BLaER1 (cell line): ENCODE measurements at regions not wholly inside any gene's neighbourhood (a gene's known extent, or its start where the extent isn't known, plus 50 kb on each side); places are given as distances from the start of the nearest gene placed in this dataset.
"Not testable (repeated sequence)": the region's sequence is repeated elsewhere in the genome, so short reads cannot be mapped to it uniquely, and the experiment has no call there.

Experiments used
- H3K27ac ChIP-seq: shearing (Covaris generic); formaldehyde crosslinking; 2 replicates; pipeline ENCODE4 v1.8.1; 2022
- H3K27me3 ChIP-seq: shearing (Covaris generic); formaldehyde crosslinking; 2 replicates; pipeline ENCODE4 v1.8.1; 2022
- H3K36me3 ChIP-seq: shearing (Covaris generic); formaldehyde crosslinking; 2 replicates; pipeline ENCODE4 v1.8.1; 2022
- H3K4me1 ChIP-seq: shearing (Covaris generic); formaldehyde crosslinking; 2 replicates; pipeline ENCODE4 v1.8.1; 2022
- H3K4me2 ChIP-seq: shearing (Covaris generic); formaldehyde crosslinking; 2 replicates; pipeline ENCODE4 v1.8.1; 2022
- H3K4me3 ChIP-seq: shearing (Covaris generic); formaldehyde crosslinking; 2 replicates; pipeline ENCODE4 v1.8.1; 2022
- H3K9ac ChIP-seq: shearing (Covaris generic); formaldehyde crosslinking; 2 replicates; pipeline ENCODE4 v1.8.1; 2022
- H3K9me3 ChIP-seq: shearing (Covaris generic); formaldehyde crosslinking; 2 replicates; pipeline ENCODE4 v1.8.1; 2022
- H4K20me1 ChIP-seq: shearing (Covaris generic); formaldehyde crosslinking; 2 replicates; pipeline ENCODE4 v1.8.1; 2022
- Cebpa-rat ChIP-seq: shearing (Covaris generic); IDR thresholded peaks from 2 replicates; pipeline ENCODE4 v1.8.1; 2022

DNA sequence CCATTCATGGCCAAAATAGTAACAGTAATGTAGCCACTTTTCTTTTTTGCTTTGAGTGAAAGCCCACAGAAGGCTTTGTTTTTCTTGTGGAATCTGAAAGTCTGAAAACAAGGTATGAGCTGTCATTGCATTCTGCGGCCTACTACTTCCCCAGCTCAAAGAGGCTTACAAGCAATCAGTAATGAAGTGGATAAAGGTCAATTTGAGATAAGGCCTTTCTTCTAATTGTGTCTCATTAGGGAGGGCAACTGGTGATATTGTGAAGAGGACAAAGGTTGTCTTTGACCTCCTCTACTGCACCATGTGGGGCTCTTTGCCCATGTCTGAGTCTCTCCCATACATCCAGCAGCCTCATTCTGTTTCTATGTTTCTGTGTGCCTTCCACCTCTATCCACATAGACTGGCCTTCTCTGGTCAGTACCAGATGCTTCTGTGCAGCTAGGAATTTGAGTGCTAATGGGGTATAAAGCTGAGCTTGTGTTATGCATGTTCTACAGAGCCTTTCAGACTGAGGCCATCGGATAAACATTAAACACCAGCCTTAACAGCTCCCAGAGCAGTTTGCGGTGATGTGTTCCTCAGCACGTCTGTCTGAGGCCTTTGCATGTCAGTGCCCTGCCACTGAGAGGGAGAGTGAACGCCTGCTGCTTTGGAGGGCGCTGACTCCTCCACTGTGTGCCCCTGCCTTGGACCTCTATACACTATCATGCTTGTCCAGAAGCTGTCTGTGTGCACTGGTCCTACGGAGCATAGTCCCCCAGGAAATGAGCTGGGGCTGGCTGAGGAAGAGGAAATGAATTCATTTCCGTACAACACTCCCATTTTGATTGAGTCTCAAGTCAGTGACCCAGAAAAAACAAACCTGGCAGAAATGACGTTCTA lies 80.2 kb downstream of the SH2D1A start:
- Histone ChIP-seq H3K9me3 (peaks cover 8% of the 10 kb centered on the region; the same call in 1 of the 2 replicates), H3K4me3 (0 out of 2 replicates have a peak overlapping the region, but pooled peaks have one; percentile 13)

DNA sequence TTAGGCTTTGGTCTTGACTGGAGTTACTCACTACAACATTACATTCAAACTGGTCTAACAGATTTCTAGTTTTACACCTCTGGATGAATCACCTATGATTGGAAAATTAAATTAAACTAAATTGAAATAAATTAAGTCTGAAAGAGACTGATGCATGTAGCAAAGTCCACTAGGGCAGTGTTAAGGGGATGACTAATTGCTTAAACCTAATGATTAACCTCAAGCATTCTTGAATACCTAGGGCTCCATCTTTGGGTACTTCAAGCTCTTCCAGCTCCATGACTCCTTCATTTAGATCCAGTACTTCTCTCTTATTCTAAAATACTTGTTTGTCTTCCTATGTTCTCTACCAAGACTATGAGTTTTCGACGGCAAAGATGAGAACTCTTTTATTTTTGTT lies 86.8 kb downstream of the SH2D1A start:
- Histone ChIP-seq H3K27me3 (peaks cover 92% of the 10 kb centered on the region), H3K27ac (no peak overlapping the region), H3K4me1 (no peaks in the 10 kb centered on the region), H3K4me3 (no peak overlapping the region), H3K4me2 (no peak overlapping the region), H3K36me3 (no peaks in the 10 kb centered on the region), H4K20me1 (no peaks in the 10 kb centered on the region), H3K9me3 (no peaks in the 10 kb centered on the region), H3K9ac (no peak overlapping the region)
- TF ChIP-seq Cebpa-rat: no peak

More for the DNA sequence above, 80.2 kb downstream of the SH2D1A start:
- TF ChIP-seq Cebpa-rat: no peak
- H3K36me3 ChIP-seq: no peaks in the 10 kb centered on the region
- H3K4me1 ChIP-seq: peaks cover 13% of the 10 kb centered on the region
- H3K27me3 ChIP-seq: peaks cover 93% of the 10 kb centered on the region
- H4K20me1 ChIP-seq: no peaks in the 10 kb centered on the region
- peak overlapping the region; percentile 47 for H3K4me2 ChIP-seq
- H3K9ac ChIP-seq: no peak overlapping the region
- H3K27ac ChIP-seq: peak overlapping the region; percentile 19

DNA sequence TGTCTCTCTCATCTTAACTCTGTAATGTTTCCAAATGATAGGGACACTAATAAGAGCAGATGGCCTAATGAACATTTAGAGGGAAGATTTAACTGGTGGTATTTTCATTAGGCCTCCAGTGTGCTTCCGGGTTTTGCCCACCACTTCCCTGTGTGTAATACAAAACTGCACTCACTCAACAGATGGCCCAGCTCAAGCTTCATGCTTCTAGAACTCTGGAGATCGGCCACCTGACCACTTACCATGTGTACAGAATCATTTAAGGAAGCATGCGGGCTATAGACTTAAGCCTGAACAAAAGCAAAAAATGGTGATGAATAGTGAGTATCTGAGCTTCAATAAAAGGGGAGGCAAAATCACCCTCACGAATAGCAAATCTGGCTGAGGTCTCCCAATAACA lies 89.3 kb downstream of the SH2D1A start:
- Histone ChIP-seq H3K9ac (no peak overlapping the region), H3K27ac (no peak overlapping the region), H3K4me2 (no peak overlapping the region), H3K4me3 (no peak overlapping the region), H4K20me1 (no peaks in the 10 kb centered on the region), H3K9me3 (no peaks in the 10 kb centered on the region), H3K36me3 (no peaks in the 10 kb centered on the region), H3K27me3 (peaks cover 84% of the 10 kb centered on the region), H3K4me1 (no peaks in the 10 kb centered on the region)
- TF ChIP-seq Cebpa-rat: no peak

DNA sequence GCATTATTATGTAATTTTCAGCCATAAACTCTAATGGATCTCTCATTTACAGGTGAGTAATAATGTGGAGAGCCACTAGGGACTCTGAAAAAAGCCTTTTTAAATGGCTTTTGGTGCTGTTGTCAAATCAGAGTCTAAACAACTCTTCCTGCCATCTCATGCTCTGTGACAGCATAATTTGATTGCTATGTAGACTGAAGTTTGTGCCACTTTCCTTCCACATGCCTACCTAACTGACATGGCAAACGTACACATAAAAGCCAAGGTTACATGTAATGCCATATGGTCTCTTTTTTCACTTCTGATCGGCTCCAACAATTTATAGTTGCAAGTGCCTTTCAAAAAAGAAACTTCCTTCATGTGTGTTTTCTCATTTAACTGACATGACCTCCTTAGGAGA lies 94.3 kb downstream of the SH2D1A start:
- H3K27me3 ChIP-seq: peaks cover 89% of the 10 kb centered on the region
- H3K4me2 ChIP-seq: no peak overlapping the region
- H3K4me1 ChIP-seq: no peaks in the 10 kb centered on the region
- H4K20me1 ChIP-seq: no peaks in the 10 kb centered on the region
- no peak for TF ChIP-seq Cebpa-rat
- no peaks in the 10 kb centered on the region for H3K36me3 ChIP-seq
- no peak overlapping the region for H3K9ac ChIP-seq
- no peak overlapping the region for H3K27ac ChIP-seq
- H3K9me3 ChIP-seq: no peaks in the 10 kb centered on the region
- H3K4me3 ChIP-seq: no peak overlapping the region

DNA sequence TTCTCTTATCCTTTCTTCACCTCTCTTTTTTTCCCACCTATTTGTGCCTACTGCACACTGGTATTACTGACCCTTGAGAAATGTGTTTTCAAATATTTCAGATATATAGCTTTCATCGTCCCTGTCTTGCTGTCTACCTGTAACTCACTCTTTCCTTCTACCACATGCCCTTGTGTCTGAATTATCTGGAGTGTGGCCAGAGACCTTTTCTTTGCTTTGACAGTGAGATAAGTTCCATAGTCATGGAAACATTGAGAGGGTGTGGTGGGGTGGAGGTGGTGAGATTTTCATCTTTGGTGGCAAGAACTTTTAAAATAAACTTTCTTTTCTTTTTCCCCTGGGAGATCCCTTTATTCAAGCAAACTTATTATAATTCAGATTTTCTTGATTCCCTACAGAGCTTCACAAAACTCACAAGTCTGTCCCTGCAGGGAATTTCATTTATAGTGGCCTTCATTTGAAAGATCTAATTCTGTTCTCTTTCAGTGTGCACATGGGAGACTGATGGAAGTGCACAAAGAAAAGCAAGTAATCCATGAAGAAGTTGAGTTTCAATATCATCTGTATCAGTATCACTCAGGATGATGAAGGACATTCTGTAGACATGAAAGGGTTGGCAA lies 95.7 kb downstream of the SH2D1A start:
- Histone ChIP-seq H3K36me3 (no peaks in the 10 kb centered on the region), H3K4me3 (no peak overlapping the region), H3K27ac (no peak overlapping the region), H3K27me3 (peaks cover 89% of the 10 kb centered on the region), H3K9me3 (no peaks in the 10 kb centered on the region), H4K20me1 (no peaks in the 10 kb centered on the region), H3K4me1 (no peaks in the 10 kb centered on the region), H3K4me2 (no peak overlapping the region), H3K9ac (no peak overlapping the region)
- TF ChIP-seq Cebpa-rat: no peak

DNA sequence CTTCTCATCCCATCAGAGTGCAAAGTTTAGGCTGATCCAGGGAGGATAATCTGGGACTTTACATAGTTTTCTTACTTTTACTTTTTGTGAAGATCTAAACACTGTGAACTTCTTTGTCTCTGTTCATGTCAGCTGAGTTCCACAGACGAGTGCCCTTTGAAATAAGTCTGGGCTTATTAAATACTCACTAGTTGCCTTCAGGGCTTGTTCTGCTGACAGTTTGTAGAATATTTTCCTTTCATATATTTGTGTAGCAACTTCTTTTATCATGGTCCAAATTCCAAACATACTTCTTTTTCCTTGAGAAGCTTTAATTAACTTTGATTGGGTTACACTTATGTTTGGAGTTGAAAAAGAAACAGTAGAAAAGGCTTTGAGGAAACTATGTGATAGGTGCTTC lies 109.6 kb downstream of the SH2D1A start:
- H3K27ac ChIP-seq: no peak overlapping the region
- H3K4me2 ChIP-seq: no peak overlapping the region
- H3K9ac ChIP-seq: no peak overlapping the region
- no peaks in the 10 kb centered on the region for H3K9me3 ChIP-seq
- H3K4me3 ChIP-seq: no peak overlapping the region
- no peaks in the 10 kb centered on the region for H4K20me1 ChIP-seq
- peaks cover 80% of the 10 kb centered on the region for H3K27me3 ChIP-seq
- H3K36me3 ChIP-seq: no peaks in the 10 kb centered on the region
- H3K4me1 ChIP-seq: no peaks in the 10 kb centered on the region
- no peak for TF ChIP-seq Cebpa-rat

DNA sequence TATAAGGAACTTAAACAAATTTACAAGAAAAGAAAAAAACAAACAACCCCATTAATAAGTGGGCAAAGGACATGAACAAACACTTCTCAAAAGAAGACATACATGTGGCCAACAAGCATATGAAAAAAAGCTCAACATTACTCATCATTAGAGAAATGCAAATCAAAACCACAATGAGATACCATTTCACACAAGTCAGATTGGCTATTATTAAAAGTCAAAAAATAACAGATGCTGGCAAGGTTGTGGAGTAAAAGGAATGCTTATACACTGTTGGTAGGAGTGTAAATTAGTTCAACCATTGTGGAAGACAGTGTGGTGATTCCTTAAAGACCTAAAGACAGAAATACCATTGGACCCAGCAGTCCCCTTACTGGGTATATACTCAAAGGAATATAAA lies 113.5 kb downstream of the SH2D1A start:
- peaks cover 94% of the 10 kb centered on the region for H3K27me3 ChIP-seq
- not testable (repeated sequence) for H3K4me1 ChIP-seq, H3K4me2 ChIP-seq, H3K9me3 ChIP-seq, H3K9ac ChIP-seq, H3K36me3 ChIP-seq, H4K20me1 ChIP-seq, H3K27ac ChIP-seq, H3K4me3 ChIP-seq

DNA sequence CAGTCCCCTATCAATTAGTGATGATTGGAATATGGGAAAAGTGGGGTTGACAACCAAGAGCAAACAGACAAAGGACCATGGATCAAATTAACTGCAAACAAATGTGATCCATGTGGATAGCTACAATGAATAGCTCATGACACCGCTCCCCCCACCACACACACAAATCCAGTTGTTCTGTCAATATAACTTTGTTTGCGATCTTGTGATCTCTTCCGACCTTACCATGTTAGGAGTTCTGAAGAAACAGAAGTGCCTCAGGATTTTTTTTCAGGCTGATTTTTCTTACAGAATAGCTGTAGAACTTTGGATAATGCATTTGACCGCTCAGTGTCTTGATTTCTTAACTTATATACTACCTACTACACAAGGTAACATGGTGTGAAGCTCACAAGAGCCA lies 116.6 kb downstream of the SH2D1A start:
- H3K4me3 ChIP-seq: no peak overlapping the region
- TF ChIP-seq Cebpa-rat: no peak
- H3K4me2 ChIP-seq: no peak overlapping the region
- H3K4me1 ChIP-seq: peaks cover 12% of the 10 kb centered on the region
- no peaks in the 10 kb centered on the region for H3K9me3 ChIP-seq
- H3K27me3 ChIP-seq: peaks cover 92% of the 10 kb centered on the region
- H4K20me1 ChIP-seq: no peaks in the 10 kb centered on the region
- no peaks in the 10 kb centered on the region for H3K36me3 ChIP-seq
- no peak overlapping the region for H3K9ac ChIP-seq
- H3K27ac ChIP-seq: no peak overlapping the region

DNA sequence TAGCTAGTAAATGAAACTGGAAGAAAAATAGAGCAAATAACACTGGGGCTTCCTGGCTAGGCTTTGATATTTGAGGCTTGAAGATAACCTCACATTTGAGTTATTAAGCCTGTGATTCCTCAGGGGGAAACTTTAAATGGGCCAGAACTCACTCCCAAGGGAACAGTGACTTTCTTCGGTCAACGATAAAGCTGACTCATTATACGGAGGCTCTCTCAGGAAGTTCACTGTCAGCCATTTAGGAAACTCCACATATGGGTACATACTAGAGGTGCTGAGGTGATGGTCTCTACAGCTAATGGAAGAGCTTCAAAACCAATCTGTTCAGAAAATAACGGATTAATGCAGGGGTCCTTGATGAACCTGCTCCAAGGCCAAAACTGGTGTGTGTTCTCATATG lies 120.8 kb downstream of the SH2D1A start:
- no peak overlapping the region for H3K4me3 ChIP-seq
- no peak for TF ChIP-seq Cebpa-rat
- peaks cover 60% of the 10 kb centered on the region for H3K27me3 ChIP-seq
- no peaks in the 10 kb centered on the region for H4K20me1 ChIP-seq
- H3K9ac ChIP-seq: no peak overlapping the region
- H3K36me3 ChIP-seq: no peaks in the 10 kb centered on the region
- no peak overlapping the region for H3K27ac ChIP-seq
- H3K9me3 ChIP-seq: no peaks in the 10 kb centered on the region
- peaks cover 12% of the 10 kb centered on the region for H3K4me1 ChIP-seq
- H3K4me2 ChIP-seq: peak overlapping the region; percentile 57

DNA sequence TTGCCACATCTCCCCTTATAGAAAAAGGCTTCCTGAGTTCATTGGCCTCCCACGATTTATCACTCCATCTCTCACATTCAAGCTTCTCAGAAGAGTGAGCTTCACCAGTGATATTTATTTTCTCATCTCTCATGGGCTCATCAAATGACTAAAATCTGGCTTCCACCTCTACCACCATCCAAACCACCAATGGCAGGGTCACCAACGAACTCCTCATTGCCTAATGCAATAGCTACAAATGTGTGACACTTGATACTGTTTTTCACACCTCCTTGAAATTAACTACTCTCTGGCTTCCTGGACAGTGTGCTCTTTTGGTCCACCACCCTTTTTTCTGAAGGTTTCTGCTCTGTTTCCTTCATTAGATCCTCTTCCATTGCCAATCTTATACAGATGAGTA lies 129.0 kb downstream of the SH2D1A start:
- Histone ChIP-seq H3K4me3 (no peak overlapping the region), H3K9ac (no peak overlapping the region), H3K27me3 (peaks cover 83% of the 10 kb centered on the region), H3K4me2 (no peak overlapping the region), H3K27ac (no peak overlapping the region), H3K36me3 (no peaks in the 10 kb centered on the region), H3K4me1 (no peaks in the 10 kb centered on the region), H4K20me1 (no peaks in the 10 kb centered on the region), H3K9me3 (no peaks in the 10 kb centered on the region)
- TF ChIP-seq Cebpa-rat: no peak
